GM21723 (cell line): ENCODE measurements at regions not wholly inside any gene's neighbourhood (a gene's known extent, or its start where the extent isn't known, plus 50 kb on each side); places are given as distances from the start of the nearest gene placed in this dataset.

Experiments used
- ATAC-seq: cut with Tn5 transposase; IDR thresholded peaks from one replicate; pipeline ENCODE4 v1.9.1; 2021; ENCODE audit warnings: mild to moderate bottlenecking, moderate library complexity; ENCODE audit not compliant: unreplicated experiment

- ATAC-seq: peak; percentile 84
Observed at GRCh38 chr9:105191508-105192121, 52.8 kb upstream of the SLC44A1 start.

- ATAC-seq: no peak
Observed at GRCh38 chr9:105193560-105193959, 50.9 kb upstream of the SLC44A1 start.

- ATAC-seq: no peak
Observed at GRCh38 chr9:105194234-105194633, 50.2 kb upstream of the SLC44A1 start.
